BLaER1 treated with 17β-estradiol and CSF1 and Interleukin-3, amounts not matched to agents 10 nM and 100 nM (cell line): ENCODE measurements at regions not wholly inside any gene's neighbourhood (a gene's known extent, or its start where the extent isn't known, plus 50 kb on each side); places are given as distances from the start of the nearest gene placed in this dataset.

Experiments used
- H3K27ac ChIP-seq, 11 experiments: shearing (Covaris generic); formaldehyde crosslinking; 2 replicates each; pipeline ENCODE4 v1.8.1; 2022
- H3K27me3 ChIP-seq, 11 experiments: shearing (Covaris generic); formaldehyde crosslinking; 2 replicates each; pipeline ENCODE4 v1.8.1; 2022
- H3K36me3 ChIP-seq, 11 experiments: shearing (Covaris generic); formaldehyde crosslinking; 2 replicates each; pipeline ENCODE4 v1.8.1; 2022
- H3K4me1 ChIP-seq, 10 experiments: shearing (Covaris generic); formaldehyde crosslinking; 2 replicates each; pipeline ENCODE4 v1.8.1; 2022
- H3K4me2 ChIP-seq, 11 experiments: shearing (Covaris generic); formaldehyde crosslinking; 2 replicates each; pipeline ENCODE4 v1.8.1; 2022
- H3K4me3 ChIP-seq, 10 experiments: shearing (Covaris generic); formaldehyde crosslinking; 2 replicates each; pipeline ENCODE4 v1.8.1; 2022
- H3K9ac ChIP-seq, 11 experiments: shearing (Covaris generic); formaldehyde crosslinking; 2 replicates each; pipeline ENCODE4 v1.8.1; 2022
- H3K9me3 ChIP-seq, 11 experiments: shearing (Covaris generic); formaldehyde crosslinking; replicated peaks in 1 of 11; 2 replicates each; pipeline ENCODE4 v1.8.1; 2022
- H4K20me1 ChIP-seq, 11 experiments: shearing (Covaris generic); formaldehyde crosslinking; 2 replicates each; pipeline ENCODE4 v1.8.1; 2022
- Cebpa-rat ChIP-seq, 11 experiments: shearing (Covaris generic); IDR thresholded peaks; 2 replicates each; pipeline ENCODE4 v1.8.1; 2022

DNA sequence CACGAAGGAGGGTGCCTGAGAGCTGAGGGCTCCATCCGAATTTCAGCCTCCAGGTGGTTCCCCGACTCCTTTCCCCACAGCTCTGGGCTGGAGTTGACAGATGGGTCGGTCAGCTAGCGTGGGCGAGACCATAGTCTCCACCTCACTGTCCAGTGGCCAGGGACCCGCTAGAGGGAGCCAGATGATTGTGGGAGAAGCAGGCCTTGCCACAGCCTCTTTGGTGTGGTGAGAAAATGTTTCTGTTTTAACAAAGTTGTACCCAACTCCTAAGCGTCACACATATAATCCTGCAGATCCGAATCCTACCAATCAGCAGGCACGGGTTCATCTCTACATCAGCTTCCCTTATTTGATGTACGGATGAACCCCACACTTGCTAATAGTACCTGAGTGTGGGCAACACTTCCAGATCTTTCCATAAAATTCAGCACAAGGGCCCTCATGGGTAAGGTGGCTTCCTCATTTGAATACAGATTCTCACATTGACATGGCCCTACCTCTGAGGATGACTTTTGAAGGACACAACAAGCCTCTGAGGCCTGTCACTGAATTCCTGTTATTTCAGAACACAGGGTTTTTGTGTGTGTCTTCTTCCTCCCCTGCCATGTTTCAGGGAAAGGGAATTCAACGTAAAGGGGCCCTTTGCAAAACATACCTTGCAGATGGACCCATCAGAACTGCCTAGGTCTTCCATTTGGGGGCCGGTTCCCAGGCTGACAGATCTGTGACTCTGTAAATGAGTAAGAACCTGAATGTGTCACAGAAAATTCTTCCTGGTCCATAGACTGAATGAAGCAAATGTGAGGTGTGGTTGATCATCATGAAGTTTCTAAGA, 103.2 kb upstream of the DUSP22 start:
- no peaks in the 10 kb centered on the region for H3K36me3 ChIP-seq
- no peaks in the 10 kb centered on the region for H3K9me3 ChIP-seq
- peak overlapping the region in 2 of 11 experiments; percentile 5 to 29; a peak in 1 of 22 replicates for H3K27ac ChIP-seq
- H3K4me3 ChIP-seq = no peak overlapping the region
- TF ChIP-seq Cebpa-rat (IDR thresholded peaks at IDR 0.05) = no peak
- peak overlapping the region in 4 of 11 experiments; percentile 25 to 55 (median 46); a peak in 5 of 22 replicates for H3K9ac ChIP-seq
- peaks cover 44 to 82% (median 77%) of the 10 kb centered on the region in 10 experiments for H3K4me1 ChIP-seq
- H3K4me2 ChIP-seq = peak overlapping the region; percentile 40 to 93 (median 70); a peak in 21 of 22 replicates
- peaks cover 0 to 11% (median 0%) of the 10 kb centered on the region in 11 experiments; a peak in 5 of 22 replicates for H3K27me3 ChIP-seq
- H4K20me1 ChIP-seq = no peaks in the 10 kb centered on the region

DNA sequence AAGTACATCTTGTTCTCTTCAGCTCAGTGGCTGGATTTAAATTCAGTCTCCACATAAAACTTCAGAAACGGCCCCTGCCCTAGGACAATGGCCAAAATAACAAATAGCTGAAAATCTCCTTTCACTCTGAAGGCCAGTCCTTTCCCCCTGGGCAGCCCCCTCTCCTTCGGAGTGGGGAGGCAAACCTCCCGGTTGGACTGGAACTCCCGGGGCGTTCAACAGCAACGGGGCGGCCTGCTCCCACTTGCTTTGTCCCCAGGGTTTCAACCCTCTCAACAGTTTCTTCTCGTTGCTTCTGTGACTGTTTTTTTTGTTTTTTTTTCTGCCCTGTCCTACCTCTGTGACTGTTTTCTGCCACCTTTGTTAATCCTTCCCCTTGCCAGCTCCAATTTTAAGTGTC, 102.6 kb upstream of the DUSP22 start:
- H3K4me1 ChIP-seq = peaks cover 45 to 82% (median 77%) of the 10 kb centered on the region in 10 experiments
- H3K36me3 ChIP-seq = no peaks in the 10 kb centered on the region
- H3K4me3 ChIP-seq = no peak overlapping the region
- no peak for TF ChIP-seq Cebpa-rat (IDR thresholded peaks at IDR 0.05)
- no peaks in the 10 kb centered on the region for H4K20me1 ChIP-seq
- H3K4me2 ChIP-seq = peak overlapping the region in 10 of 11 experiments; percentile 41 to 93 (median 74); a peak in 19 of 22 replicates
- H3K27me3 ChIP-seq = peaks cover 0 to 11% (median 0%) of the 10 kb centered on the region in 11 experiments; a peak in 5 of 22 replicates
- H3K27ac ChIP-seq = peak overlapping the region in 1 of 11 experiments; percentile 29; a peak in 2 of 22 replicates
- peak overlapping the region in 4 of 11 experiments; percentile 25 to 55 (median 46); a peak in 5 of 22 replicates for H3K9ac ChIP-seq
- H3K9me3 ChIP-seq = no peaks in the 10 kb centered on the region

DNA sequence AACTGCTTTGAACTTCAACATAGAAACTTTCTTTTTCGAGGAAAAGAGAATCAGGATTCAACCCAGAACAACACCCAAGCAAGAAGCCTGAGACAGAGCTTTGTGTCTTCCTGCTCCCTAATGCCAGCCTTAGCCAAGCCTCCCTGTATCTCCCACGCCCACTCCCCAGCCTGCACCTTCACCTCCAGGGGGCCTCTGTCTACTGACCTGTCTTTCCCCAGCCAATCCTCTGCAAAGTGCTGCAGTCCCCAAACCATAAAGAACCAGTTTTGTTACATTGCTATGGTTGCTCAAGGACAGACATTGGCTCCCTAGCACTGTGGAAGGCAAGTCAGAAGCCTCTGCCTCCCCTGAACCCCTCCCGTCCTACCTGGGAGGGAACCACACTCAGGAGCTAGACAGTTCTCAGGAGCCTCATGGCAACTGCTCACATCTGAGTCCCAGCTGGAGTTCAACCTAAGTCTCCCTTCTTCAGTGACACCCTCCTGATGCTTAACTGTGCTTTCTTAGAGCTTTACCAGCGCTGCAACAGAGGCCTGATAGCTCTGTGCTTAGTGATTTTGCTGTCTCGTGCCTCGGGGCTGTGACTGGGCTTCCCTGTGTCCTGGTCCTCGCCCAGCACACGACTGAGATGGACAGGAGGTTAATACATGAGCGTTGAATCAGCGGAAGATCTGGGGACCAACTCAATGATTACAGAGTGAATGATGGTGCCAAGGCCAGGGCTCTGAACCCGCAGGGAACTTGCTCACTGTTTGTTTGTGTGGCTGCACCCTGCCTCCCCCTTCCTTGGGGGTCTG, 101.5 kb upstream of the DUSP22 start:
- Histone ChIP-seq H3K4me2 (peak overlapping the region in 9 of 11 experiments; percentile 41 to 93 (median 78); a peak in 17 of 22 replicates), H3K4me1 (peaks cover 56 to 82% (median 76%) of the 10 kb centered on the region in 10 experiments), H3K9ac (no peak overlapping the region), H3K4me3 (no peak overlapping the region), H3K36me3 (no peaks in the 10 kb centered on the region), H3K27ac (no peak overlapping the region), H3K27me3 (peaks cover 0 to 11% (median 0%) of the 10 kb centered on the region in 11 experiments; a peak in 5 of 22 replicates), H3K9me3 (no peaks in the 10 kb centered on the region), H4K20me1 (no peaks in the 10 kb centered on the region)
- TF ChIP-seq Cebpa-rat (IDR thresholded peaks at IDR 0.05) = no peak

DNA sequence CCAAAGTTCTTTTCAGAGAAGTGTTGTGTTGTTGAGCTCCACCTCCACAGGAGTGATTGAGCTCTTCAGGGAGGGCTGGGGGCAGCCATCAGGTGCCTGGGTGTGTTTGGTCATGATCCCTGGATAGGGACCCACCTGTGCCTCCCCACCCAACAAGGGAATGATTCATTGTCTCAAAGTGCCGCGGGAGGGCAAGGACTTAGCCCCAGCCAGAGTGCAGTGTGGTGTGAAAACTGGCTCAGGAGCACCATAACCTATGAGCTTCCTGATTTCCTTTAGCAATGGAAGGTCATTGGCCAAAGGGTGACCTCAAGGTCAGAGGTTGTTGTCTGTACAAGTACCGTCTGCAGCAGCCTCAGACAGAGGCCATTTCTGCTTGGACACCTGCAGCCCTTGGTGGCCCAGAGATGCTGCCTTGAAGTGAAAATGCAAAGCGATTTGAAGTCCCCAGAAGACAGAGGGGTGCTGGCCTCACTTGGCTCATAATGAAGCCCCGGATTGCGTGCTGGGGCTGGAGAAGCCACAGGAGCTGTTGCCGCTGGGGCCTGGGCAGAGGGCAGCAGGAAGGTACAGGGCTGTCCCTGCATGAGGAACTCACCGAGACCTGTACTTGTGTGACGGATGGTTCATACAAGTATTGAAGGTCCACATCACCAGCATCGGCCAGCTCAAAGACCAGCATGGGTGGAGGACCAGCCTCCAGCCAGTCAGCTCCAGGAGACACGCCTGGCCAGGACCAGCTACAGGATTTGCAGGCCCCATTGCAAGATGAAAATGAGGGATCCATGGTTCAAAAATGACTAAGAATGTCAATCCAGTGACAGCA, 100.6 kb upstream of the DUSP22 start:
- Histone ChIP-seq H4K20me1 (no peaks in the 10 kb centered on the region), H3K4me3 (no peak overlapping the region), H3K36me3 (no peaks in the 10 kb centered on the region), H3K4me2 (no peak overlapping the region; a peak in 1 of 22 replicates), H3K4me1 (peaks cover 59 to 82% (median 73%) of the 10 kb centered on the region in 10 experiments), H3K27ac (no peak overlapping the region), H3K9me3 (no peaks in the 10 kb centered on the region), H3K27me3 (peaks cover 0 to 11% (median 0%) of the 10 kb centered on the region in 11 experiments; a peak in 4 of 22 replicates), H3K9ac (no peak overlapping the region)
- no peak for TF ChIP-seq Cebpa-rat (IDR thresholded peaks at IDR 0.05)

GRCh38 chr6:192313-192664, 100.0 kb upstream of the DUSP22 start:
- peaks cover 53 to 77% (median 67%) of the 10 kb centered on the region in 10 experiments for H3K4me1 ChIP-seq
- no peak overlapping the region for H3K27ac ChIP-seq
- H3K4me2 ChIP-seq = no peak overlapping the region
- H4K20me1 ChIP-seq = no peaks in the 10 kb centered on the region
- no peaks in the 10 kb centered on the region for H3K36me3 ChIP-seq
- H3K9me3 ChIP-seq = 0 out of 22 replicates have a peak, but pooled peaks cover 0 to 3% (median 0%) of the 10 kb centered on the region in 11 experiments
- TF ChIP-seq Cebpa-rat (IDR thresholded peaks at IDR 0.05) = no peak
- peaks cover 0 to 11% (median 0%) of the 10 kb centered on the region in 11 experiments; a peak in 4 of 22 replicates for H3K27me3 ChIP-seq
- H3K4me3 ChIP-seq = no peak overlapping the region
- H3K9ac ChIP-seq = no peak overlapping the region

GRCh38 chr6:193180-193579, 99.1 kb upstream of the DUSP22 start:
- peak overlapping the region in 5 of 11 experiments; percentile 37 to 69 (median 58); a peak in 4 of 22 replicates for H3K4me2 ChIP-seq
- H3K9ac ChIP-seq = no peak overlapping the region
- peaks cover 44 to 68% (median 58%) of the 10 kb centered on the region in 10 experiments for H3K4me1 ChIP-seq

GRCh38 chr6:193773-194310, 98.4 kb upstream of the DUSP22 start:
- TF ChIP-seq Cebpa-rat (IDR thresholded peaks at IDR 0.05) = no peak
- peak overlapping the region; percentile 37 to 77 (median 61) for H3K4me2 ChIP-seq

More at GRCh38 chr6:193180-193579, 99.1 kb upstream of the DUSP22 start:
- Histone ChIP-seq H4K20me1 (no peaks in the 10 kb centered on the region), H3K27me3 (peaks cover 0 to 11% (median 0%) of the 10 kb centered on the region in 11 experiments; a peak in 4 of 22 replicates), H3K27ac (no peak overlapping the region; a peak in 2 of 22 replicates), H3K4me3 (no peak overlapping the region), H3K36me3 (no peaks in the 10 kb centered on the region), H3K9me3 (0 out of 22 replicates have a peak, but pooled peaks cover 0 to 5% (median 0%) of the 10 kb centered on the region in 11 experiments)
- TF ChIP-seq Cebpa-rat (IDR thresholded peaks at IDR 0.05) = no peak

More at GRCh38 chr6:193773-194310, 98.4 kb upstream of the DUSP22 start:
- peaks cover 0 to 11% (median 0%) of the 10 kb centered on the region in 11 experiments; a peak in 4 of 22 replicates for H3K27me3 ChIP-seq
- peaks cover 44 to 61% (median 52%) of the 10 kb centered on the region in 10 experiments for H3K4me1 ChIP-seq
- H3K9me3 ChIP-seq = 0 out of 22 replicates have a peak, but pooled peaks cover 0 to 5% (median 0%) of the 10 kb centered on the region in 11 experiments
- no peaks in the 10 kb centered on the region for H4K20me1 ChIP-seq
- H3K36me3 ChIP-seq = no peaks in the 10 kb centered on the region
- H3K27ac ChIP-seq = peak overlapping the region in 2 of 11 experiments; percentile 17 to 21; a peak in 2 of 22 replicates
- H3K9ac ChIP-seq = no peak overlapping the region; a peak in 1 of 22 replicates
- H3K4me3 ChIP-seq = no peak overlapping the region
